ENCODE measurements at regions not wholly inside any gene's neighbourhood (a gene's known extent, or its start where the extent isn't known, plus 50 kb on each side); places are given as distances from the start of the nearest gene placed in this dataset.

GRCh38 chr15:98583771-98584430 is 64.4 kb upstream of the IGF1R start:
- no peak for FAIRE-seq
- Histone ChIP-seq H3K4me1 (replicated peaks in 1 of 2; ENCODE audit: control insufficient read depth in 2 of 2, insufficient read depth in 2 of 2, low read length in 2 of 2) (no peaks in the 10 kb centered on the region), H3K9me1 (ENCODE audit: control insufficient read depth, insufficient read depth, low read length) (no peaks in the 10 kb centered on the region), H3K4me2 (ENCODE audit: insufficient read depth, low read length) (no peak overlapping the region), H3K79me2 (ENCODE audit: control insufficient read depth, insufficient read depth, low read length) (no peaks in the 10 kb centered on the region), H3K4me3 (no peak overlapping the region), H4K20me1 (replicated peaks; ENCODE audit: control insufficient read depth, insufficient read depth, low read length) (no peaks in the 10 kb centered on the region), H3K27ac (ENCODE audit: extremely low read depth, low read depth, low read length) (no peak overlapping the region), H3K9me3 (replicated peaks; ENCODE audit: control insufficient read depth, insufficient read depth, low read depth, low read length) (no peaks in the 10 kb centered on the region), H3K27me3 (ENCODE audit: control insufficient read depth in 2 of 2, insufficient read depth in 2 of 2, low read length in 2 of 2) (peaks cover 6 to 11% of the 10 kb centered on the region in 2 experiments; a peak in 4 of 5 replicates), H3K9ac (ENCODE audit: insufficient read depth in 1 of 2, low read depth in 2 of 2, low read length in 2 of 2) (no peak overlapping the region), H3K36me3 (ENCODE audit: control insufficient read depth, insufficient read depth, low read length) (no peaks in the 10 kb centered on the region), H2AFZ (ENCODE audit: low read depth, low read length) (no peak overlapping the region)
- ChIA-PET POLR2A (no interaction called here), CTCF (ENCODE audit: low intra/inter-chr PET ratio) (no interaction called here)
- 0% methylated on average over 5 of the region's 5 CpGs for WGBS (ENCODE audit: insufficient coverage, low coverage, missing lambda C conversion rate)
- no peak for ATAC-seq
- intact Hi-C loops (cut with micrococcal nuclease) (loop anchor here (5.0 kb wide), 1 partner anchor 78 kb away; no protein-coding TSS in a partner anchor), in situ Hi-C loops (cut with MboI) (no loop called here)
- DNase-seq (ENCODE audit: extremely low read depth in 1 of 4, low spot score in 3 of 4): no peak
- BruUV-seq (replicated peaks): no TSS peak
- TF ChIP-seq ESRRB (CRISPR knock-in tag; IDR thresholded peaks at IDR 0.05; ENCODE audit: borderline replicate concordance) (no peak), SFPQ (IDR thresholded peaks at IDR 0.05; ENCODE audit: low read depth, low read length) (no peak), ZNF175 (CRISPR knock-in tag; IDR thresholded peaks at IDR 0.05; ENCODE audit: low read depth) (no peak)
- TF ChIP-seq, protein P1, sequence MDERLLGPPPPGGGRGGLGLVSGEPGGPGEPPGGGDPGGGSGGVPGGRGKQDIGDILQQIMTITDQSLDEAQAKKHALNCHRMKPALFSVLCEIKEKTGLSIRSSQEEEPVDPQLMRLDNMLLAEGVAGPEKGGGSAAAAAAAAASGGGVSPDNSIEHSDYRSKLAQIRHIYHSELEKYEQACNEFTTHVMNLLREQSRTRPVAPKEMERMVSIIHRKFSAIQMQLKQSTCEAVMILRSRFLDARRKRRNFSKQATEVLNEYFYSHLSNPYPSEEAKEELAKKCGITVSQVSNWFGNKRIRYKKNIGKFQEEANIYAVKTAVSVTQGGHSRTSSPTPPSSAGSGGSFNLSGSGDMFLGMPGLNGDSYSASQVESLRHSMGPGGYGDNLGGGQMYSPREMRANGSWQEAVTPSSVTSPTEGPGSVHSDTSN (CRISPR knock-in tag; IDR thresholded peaks at IDR 0.05; ENCODE audit: low read depth): no peak
- TF ChIP-seq, protein P1 (tag; conservative IDR thresholded peaks at IDR 0.05; ENCODE audit: low read depth): peak; percentile 44; the same call in 1 of the 2 replicates
